Lower leg skin (tissue), 3 donors: ENCODE measurements at regions not wholly inside any gene's neighbourhood (a gene's known extent, or its start where the extent isn't known, plus 50 kb on each side); places are given as distances from the start of the nearest gene placed in this dataset.

Experiments
- CTCF ChIP-seq, 3 donors: fragments of 450-650 bp; IDR thresholded peaks; one replicate each; pipeline ENCODE4 v1.5.1; 2016; ENCODE audit warnings: antibody characterized with exemption in 3 of 3, mild to moderate bottlenecking in 3 of 3, moderate library complexity in 2 of 3
- POLR2A ChIP-seq, 2 donors: fragments of 450-650 bp; IDR thresholded peaks; one replicate each; pipeline ENCODE4 v1.6.1; 2016 to 2017; ENCODE audit warnings: antibody characterized with exemption in 2 of 2, mild to moderate bottlenecking in 1 of 2, moderate library complexity in 1 of 2

- TF ChIP-seq POLR2A (IDR thresholded peaks at IDR 0.05): no peak
- TF ChIP-seq CTCF (IDR thresholded peaks at IDR 0.05): no peak
Observed at GRCh38 chr2:240306185-240306584, 129.3 kb upstream of the GPC1 start.
